ENCODE measurements at regions not wholly inside any gene's neighbourhood (a gene's known extent, or its start where the extent isn't known, plus 50 kb on each side); places are given as distances from the start of the nearest gene placed in this dataset.
"Not testable (repeated sequence)": the region's sequence is repeated elsewhere in the genome, so short reads cannot be mapped to it uniquely, and the experiment has no call there.

DNA sequence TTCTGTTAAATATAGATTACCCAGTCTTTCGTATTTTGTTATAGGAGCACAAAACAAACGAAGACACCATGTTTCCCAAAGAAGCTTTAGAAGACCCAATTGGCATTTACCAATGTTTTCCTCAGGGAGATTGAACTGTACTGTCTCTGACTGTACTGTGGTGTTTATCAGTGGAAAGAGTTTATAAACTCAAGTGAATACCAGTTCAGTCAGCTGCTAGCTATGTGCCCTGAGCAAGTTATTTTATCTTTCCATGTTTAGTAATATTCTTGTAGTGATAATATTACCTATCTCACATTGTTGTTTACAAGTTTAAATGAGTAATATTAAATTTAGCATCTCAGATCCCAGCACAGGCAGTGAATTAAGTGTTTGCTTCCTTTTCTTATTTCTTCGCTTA lies 773.2 kb downstream of the KCNA4 start:
- Histone ChIP-seq H2AFZ (no peak overlapping the region), H3K36me3 (ENCODE audit: control insufficient read depth, insufficient read depth, low read length) (no peaks in the 10 kb centered on the region), H3K4me2 (ENCODE audit: low read length) (no peak overlapping the region), H3K79me2 (no peaks in the 10 kb centered on the region), H3K4me1 (no peaks in the 10 kb centered on the region), H3K4me3 (ENCODE audit: low read depth, low read length) (no peak overlapping the region), H3K27me3 (ENCODE audit: control insufficient read depth, insufficient read depth, low read length) (no peaks in the 10 kb centered on the region), H3K27ac (no peak overlapping the region), H3K9me3 (ENCODE audit: control insufficient read depth, low read length) (no peaks in the 10 kb centered on the region), H3K9ac (no peak overlapping the region)
- TF ChIP-seq, protein P1, sequence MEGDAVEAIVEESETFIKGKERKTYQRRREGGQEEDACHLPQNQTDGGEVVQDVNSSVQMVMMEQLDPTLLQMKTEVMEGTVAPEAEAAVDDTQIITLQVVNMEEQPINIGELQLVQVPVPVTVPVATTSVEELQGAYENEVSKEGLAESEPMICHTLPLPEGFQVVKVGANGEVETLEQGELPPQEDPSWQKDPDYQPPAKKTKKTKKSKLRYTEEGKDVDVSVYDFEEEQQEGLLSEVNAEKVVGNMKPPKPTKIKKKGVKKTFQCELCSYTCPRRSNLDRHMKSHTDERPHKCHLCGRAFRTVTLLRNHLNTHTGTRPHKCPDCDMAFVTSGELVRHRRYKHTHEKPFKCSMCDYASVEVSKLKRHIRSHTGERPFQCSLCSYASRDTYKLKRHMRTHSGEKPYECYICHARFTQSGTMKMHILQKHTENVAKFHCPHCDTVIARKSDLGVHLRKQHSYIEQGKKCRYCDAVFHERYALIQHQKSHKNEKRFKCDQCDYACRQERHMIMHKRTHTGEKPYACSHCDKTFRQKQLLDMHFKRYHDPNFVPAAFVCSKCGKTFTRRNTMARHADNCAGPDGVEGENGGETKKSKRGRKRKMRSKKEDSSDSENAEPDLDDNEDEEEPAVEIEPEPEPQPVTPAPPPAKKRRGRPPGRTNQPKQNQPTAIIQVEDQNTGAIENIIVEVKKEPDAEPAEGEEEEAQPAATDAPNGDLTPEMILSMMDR (IDR thresholded peaks at IDR 0.05), result no peak

DNA sequence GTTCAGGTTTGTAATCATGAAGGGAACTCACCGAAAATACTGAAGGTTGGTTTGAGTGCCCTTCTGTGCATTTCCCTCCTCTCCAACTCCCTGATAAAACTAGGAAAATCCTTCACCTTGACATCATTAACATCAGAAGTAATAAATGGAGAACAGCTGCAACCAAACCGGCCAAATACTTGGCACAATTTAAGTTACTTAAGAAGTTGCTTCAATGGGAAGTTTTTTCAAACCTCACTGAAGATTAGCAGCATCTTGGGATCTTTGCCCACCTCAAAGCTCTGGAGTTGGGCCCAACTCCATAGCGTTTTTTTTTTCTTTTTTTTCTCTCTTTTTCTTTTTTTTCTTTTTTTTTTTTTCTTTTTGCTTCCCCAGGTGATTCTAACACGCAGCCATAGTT lies 784.8 kb downstream of the KCNA4 start:
- TF ChIP-seq, protein P1 (IDR thresholded peaks at IDR 0.05), result no peak
- H3K36me3 ChIP-seq (ENCODE audit: control insufficient read depth, insufficient read depth, low read length), result no peaks in the 10 kb centered on the region
- no peak overlapping the region for H3K4me3 ChIP-seq (ENCODE audit: low read depth, low read length)
- no peaks in the 10 kb centered on the region for H3K79me2 ChIP-seq
- H3K9ac ChIP-seq, result no peak overlapping the region
- no peak overlapping the region for H3K4me2 ChIP-seq (ENCODE audit: low read length)
- no peak overlapping the region for H3K27ac ChIP-seq
- H3K9me3 ChIP-seq (ENCODE audit: control insufficient read depth, low read length), result no peaks in the 10 kb centered on the region
- H3K4me1 ChIP-seq, result no peaks in the 10 kb centered on the region
- no peaks in the 10 kb centered on the region for H3K27me3 ChIP-seq (ENCODE audit: control insufficient read depth, insufficient read depth, low read length)
- H2AFZ ChIP-seq, result no peak overlapping the region

GRCh38 chr11:29231586-29231985 lies 785.2 kb downstream of the KCNA4 start:
- Histone ChIP-seq H2AFZ (no peak overlapping the region), H3K4me1 (no peaks in the 10 kb centered on the region), H3K4me3 (ENCODE audit: low read depth, low read length) (no peak overlapping the region), H3K27ac (no peak overlapping the region), H3K36me3 (ENCODE audit: control insufficient read depth, insufficient read depth, low read length) (no peaks in the 10 kb centered on the region), H3K27me3 (ENCODE audit: control insufficient read depth, insufficient read depth, low read length) (no peaks in the 10 kb centered on the region), H3K4me2 (ENCODE audit: low read length) (no peak overlapping the region), H3K9me3 (ENCODE audit: control insufficient read depth, low read length) (no peaks in the 10 kb centered on the region), H3K9ac (no peak overlapping the region), H3K79me2 (no peaks in the 10 kb centered on the region)
- TF ChIP-seq, protein P1 (IDR thresholded peaks at IDR 0.05), result no peak

DNA sequence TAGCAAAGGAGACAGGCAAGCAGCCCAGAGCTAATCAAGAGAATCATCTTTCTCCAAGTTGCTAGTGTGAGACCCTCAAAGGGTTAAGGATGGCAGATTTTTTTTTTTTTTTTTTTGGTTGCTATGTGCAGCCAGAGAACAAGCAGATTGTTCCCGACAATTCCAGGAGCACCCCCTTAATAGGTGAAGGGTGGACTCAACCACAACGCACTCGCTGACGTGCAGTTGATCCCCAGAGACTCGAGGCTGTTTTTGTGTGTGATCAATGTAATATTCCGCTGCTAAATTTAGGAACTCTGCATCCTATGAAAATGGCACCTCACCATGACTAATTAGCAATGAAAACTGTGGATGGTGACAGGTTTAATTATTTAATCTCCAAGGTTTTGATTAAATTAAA lies 789.0 kb downstream of the KCNA4 start:
- Histone ChIP-seq H3K36me3 (ENCODE audit: control insufficient read depth, insufficient read depth, low read length) (no peaks in the 10 kb centered on the region), H3K79me2 (no peaks in the 10 kb centered on the region), H3K4me2 (ENCODE audit: low read length) (no peak overlapping the region), H3K27me3 (ENCODE audit: control insufficient read depth, insufficient read depth, low read length) (no peaks in the 10 kb centered on the region), H3K4me1 (no peaks in the 10 kb centered on the region), H3K27ac (no peak overlapping the region), H3K4me3 (ENCODE audit: low read depth, low read length) (no peak overlapping the region), H3K9ac (no peak overlapping the region), H3K9me3 (ENCODE audit: control insufficient read depth, low read length) (no peaks in the 10 kb centered on the region), H2AFZ (no peak overlapping the region)
- TF ChIP-seq, protein P1 (IDR thresholded peaks at IDR 0.05), result no peak

- H3K9ac ChIP-seq, result no peak overlapping the region
- no peaks in the 10 kb centered on the region for H3K36me3 ChIP-seq (ENCODE audit: control insufficient read depth, insufficient read depth, low read length)
- H3K4me1 ChIP-seq, result no peaks in the 10 kb centered on the region
- H3K27me3 ChIP-seq (ENCODE audit: control insufficient read depth, insufficient read depth, low read length), result no peaks in the 10 kb centered on the region
- TF ChIP-seq, protein P1 (IDR thresholded peaks at IDR 0.05), result no peak
- no peak overlapping the region for H3K4me3 ChIP-seq (ENCODE audit: low read depth, low read length)
- H3K9me3 ChIP-seq (ENCODE audit: control insufficient read depth, low read length), result no peaks in the 10 kb centered on the region
- no peaks in the 10 kb centered on the region for H3K79me2 ChIP-seq
- H3K27ac ChIP-seq, result no peak overlapping the region
- H2AFZ ChIP-seq, result no peak overlapping the region
- H3K4me2 ChIP-seq (ENCODE audit: low read length), result no peak overlapping the region
Measured at GRCh38 chr11:29224739-29225384, 792.0 kb downstream of the KCNA4 start.

GRCh38 chr11:29219531-29219930 lies 797.3 kb downstream of the KCNA4 start:
- H3K4me1 ChIP-seq; H3K27me3 ChIP-seq (ENCODE audit: control insufficient read depth, insufficient read depth, low read length); H3K9ac ChIP-seq; H3K27ac ChIP-seq; H3K9me3 ChIP-seq (ENCODE audit: control insufficient read depth, low read length); H2AFZ ChIP-seq; H3K4me3 ChIP-seq (ENCODE audit: low read depth, low read length); H3K36me3 ChIP-seq (ENCODE audit: control insufficient read depth, insufficient read depth, low read length); H3K79me2 ChIP-seq; H3K4me2 ChIP-seq (ENCODE audit: low read length): not testable (repeated sequence)

Data from parathyroid adenoma (tissue), 2 donors.